DMS 273 (cell line): ENCODE measurements at regions not wholly inside any gene's neighbourhood (a gene's known extent, or its start where the extent isn't known, plus 50 kb on each side); places are given as distances from the start of the nearest gene placed in this dataset.

ENCODE experiments used
- DNase-seq: peaks from one replicate; lab custom pipeline; 2025; ENCODE audit not compliant: unreplicated experiment; lab: John Stamatoyannopoulos, UW

DNA sequence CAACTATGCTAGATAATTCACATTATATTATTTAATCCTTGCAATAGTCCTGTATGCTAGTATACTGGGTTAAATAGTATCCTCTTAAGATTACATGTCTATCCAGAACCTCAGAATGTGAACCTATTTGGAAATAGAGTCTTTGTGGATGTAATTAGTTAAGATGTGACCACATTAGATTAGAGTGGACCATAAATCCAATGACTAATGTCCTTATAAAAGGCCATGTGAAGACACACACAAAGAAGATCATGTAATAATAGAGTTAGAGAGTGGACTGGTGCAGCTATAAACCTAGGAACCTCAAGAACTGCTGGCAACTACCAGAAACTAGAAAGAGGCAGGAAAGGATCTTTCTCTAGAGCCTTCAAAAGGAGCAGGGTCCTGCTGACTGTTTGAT is 263.6 kb upstream of the PTGER4 start:
- DNase-seq = no peak

DNA sequence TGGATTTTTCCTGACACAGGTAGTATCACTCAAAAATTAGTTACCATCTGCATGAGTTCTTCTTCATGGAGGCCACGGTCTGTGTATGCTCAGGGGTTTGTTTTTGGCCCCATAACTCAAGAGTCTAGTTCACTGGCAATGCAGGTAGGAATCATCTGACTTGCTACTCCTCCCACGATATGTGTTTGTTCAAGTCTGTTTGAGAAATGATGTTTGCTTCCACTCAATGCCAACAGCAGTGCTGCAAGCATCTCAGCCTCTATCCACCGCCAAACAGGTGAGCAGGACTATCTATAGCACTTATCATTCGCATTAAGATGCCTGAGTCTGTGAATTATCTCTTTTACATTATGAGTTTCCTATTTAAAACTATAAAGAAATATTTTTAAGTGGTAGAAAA is 264.8 kb upstream of the PTGER4 start:
- no peak for DNase-seq

DNA sequence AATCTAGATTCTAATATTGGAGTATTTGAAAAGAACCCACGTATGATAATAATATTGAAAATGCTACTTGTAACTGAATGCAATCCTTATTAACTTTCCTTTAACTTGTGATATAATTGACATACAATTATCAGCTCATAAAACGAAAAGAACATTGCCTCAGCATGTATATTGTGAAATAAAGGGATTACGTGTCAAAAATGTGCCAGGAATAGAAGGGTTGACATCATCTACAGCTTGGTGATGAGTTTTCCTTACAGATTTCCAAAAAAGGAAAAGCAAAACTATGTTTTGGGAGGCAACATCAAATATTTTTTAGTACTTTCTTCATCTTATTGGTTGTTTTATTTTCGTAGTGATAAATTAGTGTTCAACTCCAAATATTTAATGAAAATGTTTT is 266.0 kb upstream of the PTGER4 start:
- no peak for DNase-seq

GRCh38 chr5:40412771-40413170 is 266.9 kb upstream of the PTGER4 start:
- DNase-seq = no peak

- DNase-seq = no peak
Measured at GRCh38 chr5:40410964-40411635, 268.6 kb upstream of the PTGER4 start.

- no peak for DNase-seq
Measured at GRCh38 chr5:40410231-40410861, 269.4 kb upstream of the PTGER4 start.

- DNase-seq = no peak
Measured at GRCh38 chr5:40409601-40410000, 270.1 kb upstream of the PTGER4 start.

DNA sequence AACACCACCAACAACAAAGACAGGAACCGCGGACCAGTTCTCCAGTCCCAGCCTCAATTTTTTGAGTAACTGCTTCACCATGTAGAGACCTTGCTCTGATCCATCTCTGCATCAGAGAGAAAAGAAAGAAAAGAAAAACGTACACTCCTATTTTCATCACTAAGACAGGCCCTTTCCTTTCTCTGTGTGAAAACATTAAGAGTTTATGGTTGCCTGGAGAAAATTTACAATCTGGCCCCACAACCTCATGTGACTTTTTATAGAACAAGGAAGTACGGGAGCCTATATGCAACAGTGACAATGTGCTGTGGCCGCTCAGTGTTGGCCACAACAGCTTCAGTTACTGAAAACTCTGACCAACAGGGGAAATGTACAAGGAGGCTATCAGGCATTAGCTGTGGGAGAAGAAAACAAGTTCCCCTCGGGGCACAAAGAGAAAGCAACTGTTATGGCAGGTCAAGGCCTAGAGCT is 272.9 kb upstream of the PTGER4 start:
- no peak for DNase-seq

GRCh38 chr5:40405996-40406740 is 273.5 kb upstream of the PTGER4 start:
- DNase-seq = no peak

- DNase-seq = no peak
Measured at GRCh38 chr5:40405230-40405629, 274.5 kb upstream of the PTGER4 start.

- DNase-seq = no peak
Measured at GRCh38 chr5:40404613-40405012, 275.1 kb upstream of the PTGER4 start.

GRCh38 chr5:40402007-40402364 is 277.7 kb upstream of the PTGER4 start:
- no peak for DNase-seq

DNA sequence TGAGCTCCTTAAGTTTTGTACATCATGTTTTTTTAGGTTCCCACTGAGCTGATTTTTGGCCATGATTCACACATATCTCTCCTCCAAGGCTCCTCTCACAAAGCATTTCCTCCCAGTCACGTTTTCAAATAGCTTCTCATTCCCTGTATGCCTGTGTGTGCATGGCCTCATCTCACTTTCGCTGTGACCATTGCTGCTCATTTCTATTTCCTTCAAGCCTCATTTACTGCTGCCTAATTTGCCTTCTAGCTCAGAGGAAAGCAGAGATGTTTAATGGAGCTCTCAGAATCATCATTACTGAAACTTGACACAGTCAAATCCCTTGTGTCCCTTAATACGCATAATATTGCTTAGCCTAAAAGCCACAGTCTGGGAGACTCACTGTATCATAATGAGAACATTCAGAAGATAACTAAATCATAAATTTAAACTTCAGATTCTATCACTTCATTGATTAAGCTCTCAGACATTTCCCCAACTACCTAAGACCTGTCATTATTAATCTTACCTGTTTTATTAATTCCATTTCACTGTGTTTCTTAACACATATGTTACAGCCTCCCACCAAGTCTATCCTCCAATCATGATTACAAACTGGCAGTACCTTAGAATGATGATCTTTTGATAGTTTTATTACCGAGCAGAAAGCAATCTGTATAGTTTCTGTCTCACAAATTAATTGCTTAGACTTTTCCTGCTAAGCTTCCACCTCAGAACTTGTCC is 278.3 kb upstream of the PTGER4 start:
- DNase-seq = no peak

DNA sequence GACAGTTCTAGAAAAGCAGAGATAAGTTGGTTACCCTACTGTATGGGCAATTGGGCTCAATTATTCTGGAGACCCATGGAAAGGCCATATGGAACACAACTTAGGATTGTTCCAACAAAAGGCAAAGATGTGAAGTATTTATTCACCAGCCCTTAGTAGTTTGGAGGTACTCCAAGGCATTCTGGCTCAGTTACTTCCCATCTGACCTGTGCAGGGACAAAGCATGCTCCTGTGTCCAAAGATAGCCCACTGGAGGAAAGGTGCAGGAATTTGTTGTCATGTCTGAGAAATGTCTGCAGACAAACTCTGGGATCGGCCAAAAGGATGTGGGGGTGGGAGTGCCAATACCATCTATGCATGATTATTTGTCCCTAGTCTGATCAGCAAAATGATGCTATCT is 279.5 kb upstream of the PTGER4 start:
- DNase-seq = no peak

GRCh38 chr5:40399349-40399748 is 280.4 kb upstream of the PTGER4 start:
- no peak for DNase-seq

DNA sequence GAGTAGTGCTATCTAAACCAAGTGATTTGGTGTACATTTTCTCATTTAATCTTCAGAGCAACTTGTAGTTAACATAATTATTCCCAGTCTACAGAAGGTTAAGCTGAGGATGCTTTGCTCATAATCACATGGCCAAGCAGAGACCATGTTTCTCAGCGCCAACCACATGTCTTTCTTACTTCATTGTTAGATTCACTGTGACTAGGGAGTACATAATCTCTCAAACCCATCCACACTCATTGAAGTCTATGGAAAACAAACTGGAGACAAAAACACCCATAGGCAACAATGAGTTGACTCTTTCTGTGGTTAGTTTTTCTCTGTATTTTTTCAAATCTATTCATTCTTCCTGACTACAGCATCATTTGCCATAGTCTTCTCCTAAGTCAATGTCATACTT is 281.7 kb upstream of the PTGER4 start:
- DNase-seq = no peak

DNA sequence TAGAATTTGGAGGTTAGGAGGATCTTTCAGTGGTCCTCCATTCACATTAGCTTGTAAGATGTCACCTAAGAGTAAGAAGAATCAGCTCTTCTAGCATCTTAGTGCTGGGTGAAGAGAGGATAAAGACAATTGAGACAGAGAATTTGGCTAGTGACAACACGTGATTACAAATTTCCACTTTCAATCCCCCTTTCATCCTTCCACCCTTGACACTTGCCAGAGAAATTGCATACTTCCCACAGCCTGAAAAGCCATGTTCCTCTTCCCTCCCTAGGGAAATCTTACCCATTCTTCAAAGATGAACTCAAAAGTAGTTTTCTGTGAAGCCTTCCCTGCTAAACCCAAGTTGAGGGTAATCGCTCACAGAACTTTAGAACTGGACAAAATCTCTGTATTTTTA is 282.6 kb upstream of the PTGER4 start:
- no peak for DNase-seq

DNA sequence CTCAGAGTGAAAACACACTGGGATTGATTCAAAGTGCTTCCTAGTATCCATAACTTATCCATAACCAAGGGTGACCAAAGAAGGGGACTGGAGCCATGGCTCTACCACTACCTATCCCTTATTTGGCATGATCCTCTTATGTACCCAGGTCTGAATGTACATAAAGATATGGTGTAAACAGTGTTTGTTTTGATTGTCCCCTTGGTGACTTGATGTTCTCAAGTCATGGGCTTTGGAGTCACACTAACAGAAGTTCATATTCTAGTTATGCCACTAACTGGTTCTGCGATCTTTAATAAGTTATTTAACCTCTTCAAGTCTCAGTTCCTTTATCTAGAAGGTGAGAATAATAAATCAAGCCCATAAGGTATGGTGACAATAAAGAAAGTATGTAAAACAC is 283.4 kb upstream of the PTGER4 start:
- DNase-seq = no peak

GRCh38 chr5:40395251-40395650 is 284.5 kb upstream of the PTGER4 start:
- DNase-seq = no peak

GRCh38 chr5:40394698-40395097 is 285.0 kb upstream of the PTGER4 start:
- no peak for DNase-seq

- DNase-seq = no peak
Measured at GRCh38 chr5:40391642-40392041, 288.1 kb upstream of the PTGER4 start.
